IPS-18a (cell line): ENCODE measurements at regions not wholly inside any gene's neighbourhood (a gene's known extent, or its start where the extent isn't known, plus 50 kb on each side); places are given as distances from the start of the nearest gene placed in this dataset.

ENCODE experiments used
- H3K27ac ChIP-seq: one replicate; pipeline ENCODE4 v1.5.1; 2013; ENCODE audit warnings: low read length
- H3K27me3 ChIP-seq: one replicate; pipeline ENCODE4 v1.6.1; 2013; ENCODE audit warnings: mild to moderate bottlenecking, low read length; ENCODE audit not compliant: control insufficient read depth, insufficient read depth
- H3K36me3 ChIP-seq: one replicate; pipeline ENCODE4 v1.6.1; 2013; ENCODE audit warnings: low read depth, low read length; ENCODE audit not compliant: control insufficient read depth
- H3K4me1 ChIP-seq: one replicate; pipeline ENCODE4 v1.6.1; 2013; ENCODE audit warnings: low read depth, low read length; ENCODE audit not compliant: control insufficient read depth
- H3K4me3 ChIP-seq: one replicate; pipeline ENCODE4 v1.5.1; 2013; ENCODE audit warnings: low read length
- H3K9ac ChIP-seq: one replicate; pipeline ENCODE4 v1.6.1; 2013; ENCODE audit warnings: mild to moderate bottlenecking, low read length, moderate library complexity
- H3K9me3 ChIP-seq: one replicate; pipeline ENCODE4 v1.6.1; 2013; ENCODE audit warnings: low read depth, low read length; ENCODE audit not compliant: control insufficient read depth

- H3K4me1 ChIP-seq, result no peaks in the 10 kb centered on the region
These were observed 840.5 kb downstream of the HACE1 start for GRCh38 chr6:104019075-104019753.

GRCh38 chr6:104017410-104018381 lies 842.0 kb downstream of the HACE1 start:
- Histone ChIP-seq H3K27ac (no peak overlapping the region), H3K9me3 (no peaks in the 10 kb centered on the region), H3K4me3 (no peak overlapping the region), H3K4me1 (peaks cover 10% of the 10 kb centered on the region), H3K9ac (no peak overlapping the region), H3K27me3 (no peaks in the 10 kb centered on the region), H3K36me3 (no peaks in the 10 kb centered on the region)

More at GRCh38 chr6:104019075-104019753, 840.5 kb downstream of the HACE1 start:
- H3K27ac ChIP-seq, result no peak overlapping the region
- H3K9me3 ChIP-seq, result no peaks in the 10 kb centered on the region
- H3K36me3 ChIP-seq, result no peaks in the 10 kb centered on the region
- H3K27me3 ChIP-seq, result no peaks in the 10 kb centered on the region
- no peak overlapping the region for H3K4me3 ChIP-seq
- no peak overlapping the region for H3K9ac ChIP-seq

GRCh38 chr6:104014163-104014959 lies 845.4 kb downstream of the HACE1 start:
- Histone ChIP-seq H3K4me3 (no peak overlapping the region), H3K27me3 (no peaks in the 10 kb centered on the region), H3K36me3 (no peaks in the 10 kb centered on the region), H3K4me1 (peaks cover 10% of the 10 kb centered on the region), H3K9me3 (no peaks in the 10 kb centered on the region), H3K27ac (no peak overlapping the region), H3K9ac (no peak overlapping the region)

- Histone ChIP-seq H3K27ac (no peak overlapping the region), H3K4me3 (no peak overlapping the region), H3K4me1 (peaks cover 10% of the 10 kb centered on the region), H3K9ac (no peak overlapping the region), H3K9me3 (no peaks in the 10 kb centered on the region), H3K27me3 (no peaks in the 10 kb centered on the region), H3K36me3 (no peaks in the 10 kb centered on the region)
These were observed 846.3 kb downstream of the HACE1 start for GRCh38 chr6:104013312-104013971.

GRCh38 chr6:104010897-104011296 lies 848.8 kb downstream of the HACE1 start:
- Histone ChIP-seq H3K9me3 (no peaks in the 10 kb centered on the region), H3K4me3 (no peak overlapping the region), H3K27ac (no peak overlapping the region), H3K27me3 (no peaks in the 10 kb centered on the region), H3K9ac (no peak overlapping the region), H3K36me3 (no peaks in the 10 kb centered on the region), H3K4me1 (peaks cover 10% of the 10 kb centered on the region)

GRCh38 chr6:104003803-104004516 lies 855.8 kb downstream of the HACE1 start:
- no peaks in the 10 kb centered on the region for H3K27me3 ChIP-seq
- H3K27ac ChIP-seq, result no peak overlapping the region
- H3K36me3 ChIP-seq, result no peaks in the 10 kb centered on the region
- H3K9me3 ChIP-seq, result no peaks in the 10 kb centered on the region
- H3K4me3 ChIP-seq, result no peak overlapping the region
- H3K4me1 ChIP-seq, result no peaks in the 10 kb centered on the region
- H3K9ac ChIP-seq, result no peak overlapping the region

GRCh38 chr6:103995571-103995970 lies 864.1 kb downstream of the HACE1 start:
- Histone ChIP-seq H3K4me1 (no peaks in the 10 kb centered on the region), H3K36me3 (no peaks in the 10 kb centered on the region), H3K4me3 (no peak overlapping the region), H3K9ac (no peak overlapping the region), H3K27me3 (no peaks in the 10 kb centered on the region), H3K9me3 (peaks cover 2% of the 10 kb centered on the region), H3K27ac (no peak overlapping the region)

- no peaks in the 10 kb centered on the region for H3K9me3 ChIP-seq
- H3K27ac ChIP-seq, result no peak overlapping the region
- no peak overlapping the region for H3K9ac ChIP-seq
- no peaks in the 10 kb centered on the region for H3K4me1 ChIP-seq
- H3K36me3 ChIP-seq, result no peaks in the 10 kb centered on the region
- H3K4me3 ChIP-seq, result no peak overlapping the region
- H3K27me3 ChIP-seq, result no peaks in the 10 kb centered on the region
These were observed 875.9 kb downstream of the HACE1 start for GRCh38 chr6:103983860-103984259.

GRCh38 chr6:103983011-103983410 lies 876.7 kb downstream of the HACE1 start:
- Histone ChIP-seq H3K27ac (no peak overlapping the region), H3K36me3 (no peaks in the 10 kb centered on the region), H3K9ac (no peak overlapping the region), H3K27me3 (no peaks in the 10 kb centered on the region), H3K4me3 (no peak overlapping the region), H3K9me3 (no peaks in the 10 kb centered on the region), H3K4me1 (no peaks in the 10 kb centered on the region)

GRCh38 chr6:103982574-103982973 lies 877.1 kb downstream of the HACE1 start:
- H3K9ac ChIP-seq, result no peak overlapping the region
- H3K9me3 ChIP-seq, result no peaks in the 10 kb centered on the region
- no peaks in the 10 kb centered on the region for H3K4me1 ChIP-seq
- H3K27me3 ChIP-seq, result no peaks in the 10 kb centered on the region
- no peak overlapping the region for H3K4me3 ChIP-seq
- H3K27ac ChIP-seq, result no peak overlapping the region
- H3K36me3 ChIP-seq, result no peaks in the 10 kb centered on the region
